ENCODE measurements at regions not wholly inside any gene's neighbourhood (a gene's known extent, or its start where the extent isn't known, plus 50 kb on each side); places are given as distances from the start of the nearest gene placed in this dataset.

- no peak overlapping the region for H3K4me3 ChIP-seq (replicated peaks; ENCODE audit: low read depth, low read length)
- no peak for DNase-seq (ENCODE audit: low read depth)
- TF ChIP-seq, protein P1, sequence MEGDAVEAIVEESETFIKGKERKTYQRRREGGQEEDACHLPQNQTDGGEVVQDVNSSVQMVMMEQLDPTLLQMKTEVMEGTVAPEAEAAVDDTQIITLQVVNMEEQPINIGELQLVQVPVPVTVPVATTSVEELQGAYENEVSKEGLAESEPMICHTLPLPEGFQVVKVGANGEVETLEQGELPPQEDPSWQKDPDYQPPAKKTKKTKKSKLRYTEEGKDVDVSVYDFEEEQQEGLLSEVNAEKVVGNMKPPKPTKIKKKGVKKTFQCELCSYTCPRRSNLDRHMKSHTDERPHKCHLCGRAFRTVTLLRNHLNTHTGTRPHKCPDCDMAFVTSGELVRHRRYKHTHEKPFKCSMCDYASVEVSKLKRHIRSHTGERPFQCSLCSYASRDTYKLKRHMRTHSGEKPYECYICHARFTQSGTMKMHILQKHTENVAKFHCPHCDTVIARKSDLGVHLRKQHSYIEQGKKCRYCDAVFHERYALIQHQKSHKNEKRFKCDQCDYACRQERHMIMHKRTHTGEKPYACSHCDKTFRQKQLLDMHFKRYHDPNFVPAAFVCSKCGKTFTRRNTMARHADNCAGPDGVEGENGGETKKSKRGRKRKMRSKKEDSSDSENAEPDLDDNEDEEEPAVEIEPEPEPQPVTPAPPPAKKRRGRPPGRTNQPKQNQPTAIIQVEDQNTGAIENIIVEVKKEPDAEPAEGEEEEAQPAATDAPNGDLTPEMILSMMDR (IDR thresholded peaks at IDR 0.05; ENCODE audit: low read length, missing control alignments) = no peak
Observed at GRCh38 chr7:50214771-50215170, 89.7 kb upstream of the IKZF1 start.

- TF ChIP-seq, protein P1 (IDR thresholded peaks at IDR 0.05; ENCODE audit: low read length, missing control alignments) = no peak
- no peak overlapping the region for H3K4me3 ChIP-seq (replicated peaks; ENCODE audit: low read depth, low read length)
- DNase-seq (ENCODE audit: low read depth) = no peak
Observed at GRCh38 chr7:50214126-50214670, 90.3 kb upstream of the IKZF1 start.

DNA sequence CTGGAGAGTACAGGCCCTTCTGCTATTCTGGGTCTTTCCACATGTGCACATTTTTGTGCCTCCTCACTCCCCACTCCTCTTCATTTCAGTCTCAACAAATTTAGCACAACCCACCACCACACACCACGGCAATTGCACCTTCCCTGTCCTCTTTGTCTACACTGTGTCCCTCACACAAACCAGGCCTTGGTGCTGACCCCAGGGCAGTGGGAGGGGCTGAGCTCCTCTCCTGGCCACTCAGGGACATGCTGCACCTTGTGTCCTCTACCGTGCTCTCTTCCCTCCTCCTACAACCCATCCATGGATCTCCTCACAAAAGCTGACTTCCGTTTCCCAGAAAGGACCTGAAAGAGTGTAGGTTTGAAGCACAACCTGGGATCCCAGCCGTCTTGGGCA is 90.9 kb upstream of the IKZF1 start:
- no peak for DNase-seq (ENCODE audit: low read depth)
- TF ChIP-seq, protein P1 (IDR thresholded peaks at IDR 0.05; ENCODE audit: low read length, missing control alignments) = no peak
- H3K4me3 ChIP-seq (replicated peaks; ENCODE audit: low read depth, low read length) = no peak overlapping the region

DNA sequence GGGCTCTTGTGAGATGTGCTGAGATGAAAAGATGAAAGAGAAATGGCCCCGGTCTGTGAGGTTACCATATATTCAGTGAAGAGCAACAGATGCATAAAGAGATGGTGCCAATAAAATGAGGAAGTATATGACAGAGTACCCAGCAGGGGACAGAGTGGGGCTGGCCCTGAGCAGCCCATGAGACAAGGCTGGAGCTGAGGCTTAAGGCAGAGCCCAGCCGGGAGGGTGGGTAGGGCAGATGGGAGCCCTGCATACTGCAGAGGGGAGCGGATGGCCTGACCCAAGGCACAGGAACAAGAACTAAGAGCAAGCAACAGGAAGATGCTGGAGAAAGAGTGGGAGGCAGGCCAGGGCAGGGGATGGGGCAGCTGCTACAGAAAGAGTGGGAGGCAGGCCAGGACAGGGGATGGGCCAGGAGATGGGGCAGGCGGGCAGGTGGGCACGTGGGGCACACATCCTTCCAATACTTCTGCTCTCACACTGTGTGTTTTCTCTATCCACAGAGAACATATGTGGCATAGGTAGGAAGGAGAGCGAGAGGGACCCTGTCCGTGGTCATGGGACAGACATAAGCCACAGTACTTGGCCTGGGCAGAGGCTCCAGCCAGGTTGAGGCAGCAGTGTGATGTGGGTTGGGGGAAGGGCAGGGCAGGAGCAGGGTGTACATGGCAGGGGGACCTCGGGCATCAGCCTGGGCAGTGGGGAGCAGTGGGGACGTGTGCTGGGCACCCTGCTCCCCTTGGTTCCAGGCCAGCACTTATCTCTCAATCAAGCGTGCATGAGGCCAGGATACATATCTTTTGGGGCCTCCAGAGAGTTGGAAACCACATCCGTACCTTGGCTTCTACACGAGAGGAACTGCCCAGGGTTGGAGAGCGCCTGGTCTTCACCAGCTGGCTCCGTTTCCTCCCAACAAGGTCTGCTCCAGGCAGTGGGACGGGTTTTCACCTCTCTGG is 91.6 kb upstream of the IKZF1 start:
- no peak for DNase-seq (ENCODE audit: low read depth)
- TF ChIP-seq, protein P1 (IDR thresholded peaks at IDR 0.05; ENCODE audit: low read length, missing control alignments) = no peak
- H3K4me3 ChIP-seq (replicated peaks; ENCODE audit: low read depth, low read length) = no peak overlapping the region

DNA sequence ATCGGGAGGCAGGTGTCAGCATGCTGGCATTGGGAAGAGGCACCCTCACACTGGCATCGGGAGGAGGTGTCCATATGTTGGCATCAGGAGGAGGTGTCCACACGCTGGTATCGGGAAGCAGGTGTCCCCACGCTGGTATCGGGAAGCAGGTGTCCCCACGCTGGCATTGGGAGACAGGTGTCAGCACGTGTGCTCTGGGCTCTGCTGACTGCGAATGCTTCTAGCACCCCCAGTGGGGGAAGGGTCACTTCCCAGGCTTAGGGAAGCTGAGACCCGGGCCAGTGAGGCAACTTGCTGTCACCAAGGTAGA is 92.5 kb upstream of the IKZF1 start:
- TF ChIP-seq, protein P1 (IDR thresholded peaks at IDR 0.05; ENCODE audit: low read length, missing control alignments) = no peak
- no peak for DNase-seq (ENCODE audit: low read depth)
- H3K4me3 ChIP-seq (replicated peaks; ENCODE audit: low read depth, low read length) = no peak overlapping the region

DNA sequence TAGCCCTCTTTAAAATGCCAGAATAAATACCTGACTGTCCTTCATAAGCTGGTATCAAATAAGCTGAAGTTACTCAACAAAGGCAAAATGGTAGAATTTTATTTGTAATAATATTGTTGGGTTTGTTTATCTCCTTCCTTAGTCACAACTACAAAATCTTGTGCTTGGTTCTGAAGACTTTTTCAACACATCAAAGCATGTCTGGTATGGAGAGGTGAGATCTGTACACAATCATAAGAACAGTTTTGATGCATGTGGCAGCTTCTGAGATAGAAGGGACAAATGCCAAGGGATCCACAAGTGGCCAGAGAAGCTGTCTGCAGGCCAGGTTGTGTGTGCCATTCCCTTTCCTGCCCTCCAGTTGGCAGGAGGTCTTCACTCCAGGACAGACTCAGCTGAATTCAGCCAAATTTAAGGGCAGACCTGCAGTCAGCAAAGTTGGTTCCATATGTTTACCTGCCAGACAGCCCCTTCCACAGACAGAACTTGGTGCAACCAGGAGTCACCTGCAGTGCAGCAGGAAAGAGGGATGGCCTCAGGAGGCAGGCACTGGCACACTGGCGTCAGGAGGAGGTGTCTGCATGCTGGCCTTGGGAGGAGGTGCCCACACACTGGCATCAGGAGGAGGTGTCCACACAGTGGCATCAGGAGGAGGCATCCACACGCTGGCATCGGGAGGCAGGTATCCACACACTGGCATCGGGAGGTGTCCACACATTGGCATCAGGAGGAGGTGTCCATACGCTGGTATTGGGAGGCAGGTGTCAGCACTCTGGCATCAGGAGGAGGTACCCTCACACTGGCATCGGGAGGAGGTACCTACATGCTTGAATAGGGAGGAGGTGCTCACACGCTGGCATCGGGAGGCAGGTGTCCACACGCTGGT is 93.1 kb upstream of the IKZF1 start:
- H3K4me3 ChIP-seq (replicated peaks; ENCODE audit: low read depth, low read length) = no peak overlapping the region
- DNase-seq (ENCODE audit: low read depth) = no peak
- TF ChIP-seq, protein P1 (IDR thresholded peaks at IDR 0.05; ENCODE audit: low read length, missing control alignments) = no peak

Measured in fibroblast of pulmonary artery (primary cell).